Islet precursor cell (in vitro differentiated cells): ENCODE measurements at regions not wholly inside any gene's neighbourhood (a gene's known extent, or its start where the extent isn't known, plus 50 kb on each side); places are given as distances from the start of the nearest gene placed in this dataset.

ENCODE experiments used
- DNase-seq: peaks from one replicate; pipeline ENCODE4 v3.0.0-alpha.2; 2018

GRCh38 chr20:54714817-54715216, 239.4 kb downstream of the DOK5 start:
- DNase-seq = no peak

- DNase-seq = no peak
These were observed 238.3 kb downstream of the DOK5 start for GRCh38 chr20:54713727-54714126.

- DNase-seq = no peak
These were observed 235.7 kb downstream of the DOK5 start for GRCh38 chr20:54711071-54711470.

GRCh38 chr20:54710341-54710740, 234.9 kb downstream of the DOK5 start:
- DNase-seq = no peak

- no peak for DNase-seq
These were observed 232.8 kb downstream of the DOK5 start for GRCh38 chr20:54708229-54708628.

- no peak for DNase-seq
These were observed 232.4 kb downstream of the DOK5 start for GRCh38 chr20:54707801-54708200.

- no peak for DNase-seq
These were observed 231.2 kb downstream of the DOK5 start for GRCh38 chr20:54706581-54706980.

- no peak for DNase-seq
These were observed 228.7 kb downstream of the DOK5 start for GRCh38 chr20:54704032-54704635.
